ENCODE measurements at regions not wholly inside any gene's neighbourhood (a gene's known extent, or its start where the extent isn't known, plus 50 kb on each side); places are given as distances from the start of the nearest gene placed in this dataset.

GRCh38 chr3:23746441-23746840 lies 59.3 kb upstream of the UBE2E1 start:
- TF ChIP-seq CTCF (IDR thresholded peaks at IDR 0.05; ENCODE audit: insufficient read depth, low read length, poor library complexity, severe bottlenecking) (no peak), EZH2phosphoT487 (conservative IDR thresholded peaks at IDR 0.05; ENCODE audit: low read length) (no peak)
- Histone ChIP-seq H3K27me3 (ENCODE audit: low read length) (no peaks in the 10 kb centered on the region), H3K79me2 (ENCODE audit: insufficient read depth, low read length) (no peaks in the 10 kb centered on the region), H3K4me2 (ENCODE audit: low read depth, low read length, poor library complexity, severe bottlenecking) (no peak overlapping the region), H2AFZ (ENCODE audit: low read depth, low read length, severe bottlenecking) (no peak overlapping the region), H3K9ac (ENCODE audit: low read length) (no peak overlapping the region), H3K4me3 (ENCODE audit: insufficient read depth, low read length, poor library complexity, severe bottlenecking) (no peak overlapping the region), H3K27ac (ENCODE audit: low read depth, low read length) (no peak overlapping the region), H3K9me3 (ENCODE audit: insufficient read depth, low read length) (no peaks in the 10 kb centered on the region), H3F3A (ENCODE audit: insufficient read depth) (no peaks in the 10 kb centered on the region), H3K36me3 (ENCODE audit: low read length) (no peaks in the 10 kb centered on the region), H4K20me1 (ENCODE audit: low read depth, low read length) (no peaks in the 10 kb centered on the region), H3K9me2 (replicated peaks; ENCODE audit: insufficient read depth, low read length) (no peaks in the 10 kb centered on the region)

GRCh38 chr3:23747841-23748240 lies 57.9 kb upstream of the UBE2E1 start:
- H4K20me1 ChIP-seq (ENCODE audit: low read depth, low read length) = no peaks in the 10 kb centered on the region
- no peaks in the 10 kb centered on the region for H3K79me2 ChIP-seq (ENCODE audit: insufficient read depth, low read length)
- H3K9me2 ChIP-seq (replicated peaks; ENCODE audit: insufficient read depth, low read length) = no peaks in the 10 kb centered on the region
- no peak overlapping the region for H3K27ac ChIP-seq (ENCODE audit: low read depth, low read length)
- H3K9me3 ChIP-seq (ENCODE audit: insufficient read depth, low read length) = no peaks in the 10 kb centered on the region
- no peak overlapping the region for H3K4me3 ChIP-seq (ENCODE audit: insufficient read depth, low read length, poor library complexity, severe bottlenecking)
- H3K36me3 ChIP-seq (ENCODE audit: low read length) = no peaks in the 10 kb centered on the region
- no peak overlapping the region for H2AFZ ChIP-seq (ENCODE audit: low read depth, low read length, severe bottlenecking)
- H3F3A ChIP-seq (ENCODE audit: insufficient read depth) = no peaks in the 10 kb centered on the region
- no peak overlapping the region for H3K9ac ChIP-seq (ENCODE audit: low read length)
- TF ChIP-seq EZH2phosphoT487 (conservative IDR thresholded peaks at IDR 0.05; ENCODE audit: low read length) = no peak
- TF ChIP-seq CTCF (IDR thresholded peaks at IDR 0.05; ENCODE audit: insufficient read depth, low read length, poor library complexity, severe bottlenecking) = no peak
- no peak overlapping the region for H3K4me2 ChIP-seq (ENCODE audit: low read depth, low read length, poor library complexity, severe bottlenecking)
- H3K27me3 ChIP-seq (ENCODE audit: low read length) = no peaks in the 10 kb centered on the region

- no peak for TF ChIP-seq EZH2phosphoT487 (conservative IDR thresholded peaks at IDR 0.05; ENCODE audit: low read length)
- TF ChIP-seq CTCF (IDR thresholded peaks at IDR 0.05; ENCODE audit: insufficient read depth, low read length, poor library complexity, severe bottlenecking) = no peak
- no peaks in the 10 kb centered on the region for H3K79me2 ChIP-seq (ENCODE audit: insufficient read depth, low read length)
- no peak overlapping the region for H3K4me3 ChIP-seq (ENCODE audit: insufficient read depth, low read length, poor library complexity, severe bottlenecking)
- no peaks in the 10 kb centered on the region for H3K9me3 ChIP-seq (ENCODE audit: insufficient read depth, low read length)
- no peak overlapping the region for H3K9ac ChIP-seq (ENCODE audit: low read length)
- no peaks in the 10 kb centered on the region for H3F3A ChIP-seq (ENCODE audit: insufficient read depth)
- no peaks in the 10 kb centered on the region for H3K9me2 ChIP-seq (replicated peaks; ENCODE audit: insufficient read depth, low read length)
- H2AFZ ChIP-seq (ENCODE audit: low read depth, low read length, severe bottlenecking) = no peak overlapping the region
- H4K20me1 ChIP-seq (ENCODE audit: low read depth, low read length) = no peaks in the 10 kb centered on the region
- H3K36me3 ChIP-seq (ENCODE audit: low read length) = no peaks in the 10 kb centered on the region
- no peak overlapping the region for H3K27ac ChIP-seq (ENCODE audit: low read depth, low read length)
- no peaks in the 10 kb centered on the region for H3K27me3 ChIP-seq (ENCODE audit: low read length)
- no peak overlapping the region for H3K4me2 ChIP-seq (ENCODE audit: low read depth, low read length, poor library complexity, severe bottlenecking)
Observed at GRCh38 chr3:23748398-23749110, 57.2 kb upstream of the UBE2E1 start.
